ENCODE measurements at regions not wholly inside any gene's neighbourhood (a gene's known extent, or its start where the extent isn't known, plus 50 kb on each side); places are given as distances from the start of the nearest gene placed in this dataset.

- no peak overlapping the region for H3K4ac ChIP-seq (ENCODE audit: low read depth, low read length)
- H3K9me3 ChIP-seq (ENCODE audit: control insufficient read depth, low read depth, low read length), result no peaks in the 10 kb centered on the region
- H3T11ph ChIP-seq (ENCODE audit: low read length), result no peak overlapping the region
- no peak overlapping the region for H2BK5ac ChIP-seq (ENCODE audit: insufficient read length, low read length)
- no peaks in the 10 kb centered on the region for H4K20me1 ChIP-seq (ENCODE audit: control insufficient read depth, insufficient read depth, insufficient read length)
- H2BK12ac ChIP-seq (ENCODE audit: insufficient read length, low read depth, low read length), result no peak overlapping the region
- no peak overlapping the region for H2BK20ac ChIP-seq (ENCODE audit: low read depth, low read length, poor library complexity, severe bottlenecking)
- H3K27me3 ChIP-seq (ENCODE audit: insufficient read depth, low read length), result no peaks in the 10 kb centered on the region
- peak overlapping the region; percentile 53; the same call in 1 of the 2 replicates for H3K14ac ChIP-seq (ENCODE audit: insufficient read depth, low read length)
- no peak overlapping the region for H3K56ac ChIP-seq (ENCODE audit: insufficient read length, low read depth, low read length)
- H4K8ac ChIP-seq (replicated peaks; ENCODE audit: insufficient read length, low read depth, low read length), result no peak overlapping the region
- H3K36me3 Mint-ChIP-seq (ENCODE audit: insufficient read depth in 1 of 3, low read depth in 3 of 3), result no peaks in the 10 kb centered on the region; a peak in 1 of 7 replicates
- TF ChIP-seq CTCF (conservative IDR thresholded peaks at IDR 0.05), result no peak
- H3K9ac ChIP-seq (ENCODE audit: extremely low read depth, insufficient read length, low read length), result no peak overlapping the region
- H4K91ac ChIP-seq (ENCODE audit: insufficient read length, low read depth, low read length), result no peak overlapping the region
- H3K4me3 Mint-ChIP-seq, result no peak overlapping the region
- H3K4me1 ChIP-seq (ENCODE audit: insufficient read depth, low read length), result no peaks in the 10 kb centered on the region
- H3K79me2 ChIP-seq (ENCODE audit: insufficient read depth, low read length), result no peaks in the 10 kb centered on the region
- H3K4me1 Mint-ChIP-seq, result peaks cover 17 to 28% of the 10 kb centered on the region in 2 experiments
- H3K27me3 Mint-ChIP-seq (ENCODE audit: low read depth), result peaks cover 2% of the 10 kb centered on the region
- H3K23ac ChIP-seq (ENCODE audit: insufficient read length, low read depth, low read length), result no peak overlapping the region
- H4K5ac ChIP-seq (ENCODE audit: insufficient read length, low read depth, low read length), result no peak overlapping the region
- H3K27ac ChIP-seq (ENCODE audit: insufficient read length, low read depth, low read length), result no peak overlapping the region
- no peak overlapping the region for H3K27ac Mint-ChIP-seq
- no peak for DNase-seq
- no peaks in the 10 kb centered on the region; a peak in 1 of 5 replicates for H3K9me3 Mint-ChIP-seq
- H3K79me1 ChIP-seq (ENCODE audit: insufficient read depth, low read depth, low read length, poor library complexity, severe bottlenecking), result no peaks in the 10 kb centered on the region
- H2AFZ ChIP-seq (ENCODE audit: low read length), result no peak overlapping the region
- H3K23me2 ChIP-seq (ENCODE audit: insufficient read length, low read depth, low read length, poor library complexity, severe bottlenecking), result no peaks in the 10 kb centered on the region
- no peak overlapping the region for H2BK120ac ChIP-seq (ENCODE audit: low read depth, low read length, poor library complexity, severe bottlenecking)
- H2AK5ac ChIP-seq (ENCODE audit: insufficient read length, low read length), result no peak overlapping the region
- no peak overlapping the region for H3K4me2 ChIP-seq (ENCODE audit: insufficient read depth, insufficient read length, low read length)
- H3K18ac ChIP-seq (ENCODE audit: insufficient read length, low read depth, low read length), result no peak overlapping the region
- no peak overlapping the region for H2BK15ac ChIP-seq (ENCODE audit: low read depth, low read length)
- no CpG with 5 or more reads among the region's 20 CpGs for WGBS (ENCODE audit: extremely low coverage, insufficient read length, low lambda C conversion rate)
Observed at GRCh38 chr2:8627019-8627691, 54.7 kb upstream of the ID2 start.

Measured in H9 (cell line).